ENCODE measurements at regions not wholly inside any gene's neighbourhood (a gene's known extent, or its start where the extent isn't known, plus 50 kb on each side); places are given as distances from the start of the nearest gene placed in this dataset.

DNA sequence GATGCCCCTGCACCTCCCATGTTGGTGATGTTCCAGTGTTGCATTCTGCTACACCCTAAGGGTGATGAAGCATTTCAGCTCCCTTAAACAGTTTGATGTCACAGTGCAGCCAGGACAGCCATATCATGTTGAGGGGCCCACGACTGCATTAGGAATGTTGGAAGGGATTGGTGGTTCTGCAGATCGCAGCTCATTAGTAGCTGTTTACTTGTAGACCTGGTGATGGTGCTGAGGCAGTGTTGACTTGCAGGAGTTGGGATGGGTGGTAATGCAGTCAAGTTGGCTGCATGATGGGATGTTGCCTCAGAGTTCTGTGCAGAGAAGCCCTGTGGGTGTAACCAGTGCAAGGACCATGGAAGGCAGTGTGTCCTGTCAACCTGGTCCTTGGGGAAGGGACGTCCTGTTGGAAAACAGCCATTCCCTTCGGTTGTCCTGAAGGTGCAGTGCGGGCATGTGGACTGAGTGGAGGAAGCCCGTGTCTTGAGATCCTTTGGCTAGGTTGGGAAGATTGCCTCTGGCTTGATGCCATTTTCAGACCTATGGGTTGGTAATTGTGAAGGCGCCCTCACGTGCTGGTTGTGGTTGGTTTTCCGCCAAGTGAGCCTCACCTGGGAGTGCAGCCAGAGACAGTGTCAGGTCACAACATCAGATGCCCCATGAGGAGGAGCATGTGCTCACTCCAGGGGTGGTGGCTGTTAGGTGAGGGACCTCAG is 100.7 kb downstream of the SNRPN start:
- DNase-seq (ENCODE audit: extremely low read depth, insufficient read length): no peak
- Histone ChIP-seq H3K36me3 (ENCODE audit: control insufficient read depth, insufficient read depth, low read length) (peaks cover 3% of the 10 kb centered on the region), H3K27me3 (replicated peaks; ENCODE audit: control insufficient read depth, insufficient read depth, low read length) (no peaks in the 10 kb centered on the region), H3K4me3 (replicated peaks; ENCODE audit: low read depth, low read length) (no peak overlapping the region)
- TF ChIP-seq CTCF (IDR thresholded peaks at IDR 0.05; ENCODE audit: insufficient read depth, low read length, poor library complexity, severe bottlenecking): no peak

GRCh38 chr15:25056484-25057425 is 102.0 kb downstream of the SNRPN start:
- Histone ChIP-seq H3K4me3 (replicated peaks; ENCODE audit: low read depth, low read length) (no peak overlapping the region), H3K27me3 (replicated peaks; ENCODE audit: control insufficient read depth, insufficient read depth, low read length) (no peaks in the 10 kb centered on the region), H3K36me3 (ENCODE audit: control insufficient read depth, insufficient read depth, low read length) (peaks cover 6% of the 10 kb centered on the region)
- no peak for TF ChIP-seq CTCF (IDR thresholded peaks at IDR 0.05; ENCODE audit: insufficient read depth, low read length, poor library complexity, severe bottlenecking)
- no peak for DNase-seq (ENCODE audit: extremely low read depth, insufficient read length)

GRCh38 chr15:25057574-25057973 is 102.8 kb downstream of the SNRPN start:
- H3K36me3 ChIP-seq (ENCODE audit: control insufficient read depth, insufficient read depth, low read length): peaks cover 6% of the 10 kb centered on the region
- no peak for TF ChIP-seq CTCF (IDR thresholded peaks at IDR 0.05; ENCODE audit: insufficient read depth, low read length, poor library complexity, severe bottlenecking)
- H3K27me3 ChIP-seq (replicated peaks; ENCODE audit: control insufficient read depth, insufficient read depth, low read length): no peaks in the 10 kb centered on the region
- no peak overlapping the region for H3K4me3 ChIP-seq (replicated peaks; ENCODE audit: low read depth, low read length)
- DNase-seq (ENCODE audit: extremely low read depth, insufficient read length): no peak

DNA sequence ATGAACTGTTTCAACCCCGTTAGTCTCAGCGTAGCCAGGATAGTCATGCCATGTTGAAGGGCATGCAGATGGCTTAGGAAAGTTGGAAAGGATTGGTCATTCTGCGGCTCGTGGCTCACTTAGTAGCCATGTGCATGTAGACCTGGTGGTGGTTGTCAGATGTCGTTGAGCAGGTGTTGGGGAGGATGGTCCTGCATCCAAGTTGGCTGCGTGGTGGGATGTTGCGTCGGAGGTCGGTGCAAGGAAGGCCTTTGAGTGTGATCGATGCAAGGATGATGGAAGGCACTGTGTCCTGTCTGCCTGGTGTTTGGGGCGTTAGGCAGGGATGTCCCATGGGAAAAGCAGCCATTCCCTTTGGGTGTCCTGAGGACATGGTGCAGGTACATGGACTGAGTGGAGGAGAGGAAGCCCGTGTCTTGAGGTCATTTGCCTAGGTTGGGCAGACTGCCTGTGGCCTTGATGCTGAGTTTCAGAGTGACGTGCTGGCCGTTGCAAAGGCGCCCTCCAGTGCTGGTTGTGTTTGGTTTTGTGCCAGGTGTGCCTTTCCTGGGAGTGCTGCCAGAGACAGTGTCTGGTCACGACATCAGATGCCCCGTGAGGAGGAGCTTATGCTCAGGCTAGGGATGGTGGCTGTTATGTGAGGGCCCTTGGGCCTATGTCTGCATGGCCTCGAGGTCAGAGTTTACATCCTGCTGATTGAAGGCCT is 103.4 kb downstream of the SNRPN start:
- no peaks in the 10 kb centered on the region for H3K27me3 ChIP-seq (replicated peaks; ENCODE audit: control insufficient read depth, insufficient read depth, low read length)
- H3K4me3 ChIP-seq (replicated peaks; ENCODE audit: low read depth, low read length): no peak overlapping the region
- DNase-seq (ENCODE audit: extremely low read depth, insufficient read length): no peak
- peaks cover 6% of the 10 kb centered on the region for H3K36me3 ChIP-seq (ENCODE audit: control insufficient read depth, insufficient read depth, low read length)
- TF ChIP-seq CTCF (IDR thresholded peaks at IDR 0.05; ENCODE audit: insufficient read depth, low read length, poor library complexity, severe bottlenecking): no peak

DNA sequence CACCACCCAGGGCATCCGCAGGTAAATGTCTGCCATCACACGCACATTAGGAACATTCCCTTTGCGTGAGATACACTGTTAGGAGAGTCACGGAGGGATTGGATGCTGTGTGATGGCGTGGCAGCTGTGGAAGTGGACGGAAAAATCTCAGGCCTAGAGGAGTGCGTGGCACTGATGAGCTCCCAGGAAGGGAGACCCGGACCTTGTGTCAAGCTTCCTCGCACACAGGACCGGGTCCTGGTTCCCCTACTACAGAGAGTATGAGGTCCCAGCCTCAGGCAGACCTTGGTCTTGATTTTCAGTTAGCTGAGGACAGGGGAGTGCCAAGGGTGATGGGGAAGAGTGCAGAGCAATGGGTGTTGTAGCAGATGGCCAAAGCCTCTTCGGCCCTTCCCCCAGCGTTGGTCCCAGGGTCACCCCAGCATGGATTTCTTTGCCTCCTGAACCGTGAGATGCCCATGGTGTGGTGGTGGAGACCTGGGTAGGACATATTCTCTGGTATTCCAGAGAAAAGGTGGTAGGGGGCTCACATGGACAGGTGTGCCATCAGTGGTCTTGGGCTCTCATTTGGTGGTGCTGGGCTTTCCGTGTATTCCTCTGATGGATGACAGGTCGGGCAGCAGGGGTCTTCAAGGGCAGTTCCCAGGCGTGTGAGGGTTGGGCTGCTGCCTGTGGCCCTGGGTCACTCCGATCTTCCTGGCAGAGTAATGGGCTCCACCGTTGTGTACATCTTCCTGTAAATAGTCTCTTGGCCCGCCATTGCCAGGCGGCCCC is 105.1 kb downstream of the SNRPN start:
- Histone ChIP-seq H3K36me3 (ENCODE audit: control insufficient read depth, insufficient read depth, low read length) (peaks cover 11% of the 10 kb centered on the region), H3K4me3 (replicated peaks; ENCODE audit: low read depth, low read length) (no peak overlapping the region), H3K27me3 (replicated peaks; ENCODE audit: control insufficient read depth, insufficient read depth, low read length) (no peaks in the 10 kb centered on the region)
- TF ChIP-seq CTCF (IDR thresholded peaks at IDR 0.05; ENCODE audit: insufficient read depth, low read length, poor library complexity, severe bottlenecking): no peak
- no peak for DNase-seq (ENCODE audit: extremely low read depth, insufficient read length)

All from GM06990 (cell line).